HFF-Myc (cell line): ENCODE measurements at regions not wholly inside any gene's neighbourhood (a gene's known extent, or its start where the extent isn't known, plus 50 kb on each side); places are given as distances from the start of the nearest gene placed in this dataset.

ENCODE experiments used
- DNase-seq: peaks from one replicate; pipeline ENCODE4 v3.0.0-alpha.2; 2011; ENCODE audit warnings: low read depth; ENCODE audit errors: extremely low read depth
- H3K4me3 ChIP-seq: replicated peaks from 2 replicates; pipeline ENCODE4 v1.5.1; 2011; ENCODE audit warnings: low read depth, mild to moderate bottlenecking, control low read depth, low read length
- TF ChIP-seq, protein P1 (sequence below): IDR thresholded peaks from 2 replicates; pipeline ENCODE4 v1.5.1; 2012; ENCODE audit warnings: mild to moderate bottlenecking, low read depth, low read length, control low read depth; ENCODE audit errors: missing control alignments

DNA sequence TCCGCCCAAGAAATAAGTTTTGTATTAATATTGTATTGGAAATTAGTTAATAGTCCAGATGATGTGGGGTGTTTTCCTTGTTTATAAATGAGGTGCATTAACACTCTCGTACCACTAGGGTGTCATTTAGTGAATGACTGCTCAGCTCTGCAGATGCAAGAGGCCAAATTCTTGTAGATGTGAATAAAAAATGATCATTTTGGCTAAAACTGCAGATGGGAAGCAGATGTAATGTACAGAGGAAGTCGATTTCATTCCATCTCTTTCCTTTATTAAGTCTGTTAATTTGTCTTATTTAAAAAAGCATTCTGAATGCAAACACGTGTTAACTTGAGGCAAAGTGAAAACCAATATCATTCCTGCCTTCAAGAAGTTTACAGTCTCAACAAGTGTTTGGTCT lies 108.1 kb downstream of the DHX15 start:
- no peak overlapping the region for H3K4me3 ChIP-seq
- TF ChIP-seq, protein P1, sequence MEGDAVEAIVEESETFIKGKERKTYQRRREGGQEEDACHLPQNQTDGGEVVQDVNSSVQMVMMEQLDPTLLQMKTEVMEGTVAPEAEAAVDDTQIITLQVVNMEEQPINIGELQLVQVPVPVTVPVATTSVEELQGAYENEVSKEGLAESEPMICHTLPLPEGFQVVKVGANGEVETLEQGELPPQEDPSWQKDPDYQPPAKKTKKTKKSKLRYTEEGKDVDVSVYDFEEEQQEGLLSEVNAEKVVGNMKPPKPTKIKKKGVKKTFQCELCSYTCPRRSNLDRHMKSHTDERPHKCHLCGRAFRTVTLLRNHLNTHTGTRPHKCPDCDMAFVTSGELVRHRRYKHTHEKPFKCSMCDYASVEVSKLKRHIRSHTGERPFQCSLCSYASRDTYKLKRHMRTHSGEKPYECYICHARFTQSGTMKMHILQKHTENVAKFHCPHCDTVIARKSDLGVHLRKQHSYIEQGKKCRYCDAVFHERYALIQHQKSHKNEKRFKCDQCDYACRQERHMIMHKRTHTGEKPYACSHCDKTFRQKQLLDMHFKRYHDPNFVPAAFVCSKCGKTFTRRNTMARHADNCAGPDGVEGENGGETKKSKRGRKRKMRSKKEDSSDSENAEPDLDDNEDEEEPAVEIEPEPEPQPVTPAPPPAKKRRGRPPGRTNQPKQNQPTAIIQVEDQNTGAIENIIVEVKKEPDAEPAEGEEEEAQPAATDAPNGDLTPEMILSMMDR, result peak; percentile 55
- DNase-seq, result no peak

DNA sequence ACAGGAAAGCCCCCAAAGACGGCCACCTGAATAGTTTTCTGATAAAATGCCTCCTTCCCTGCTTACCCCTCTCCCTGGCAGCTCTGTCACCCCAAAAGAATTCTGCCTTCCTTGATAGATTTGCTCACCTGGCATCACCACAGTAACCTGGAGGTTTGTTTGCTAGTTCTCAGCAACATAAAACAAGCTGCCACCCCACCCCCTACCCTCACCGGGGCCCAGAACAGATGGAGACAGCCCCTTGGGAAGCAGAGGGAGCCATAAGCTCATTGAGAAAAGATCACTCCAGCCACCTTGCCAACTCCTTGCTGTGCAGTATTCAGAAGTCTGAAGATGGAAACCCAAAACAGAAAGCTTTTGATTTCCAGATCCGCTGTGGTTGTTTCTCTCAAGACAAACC lies 108.6 kb downstream of the DHX15 start:
- no peak overlapping the region for H3K4me3 ChIP-seq
- TF ChIP-seq, protein P1, result no peak
- DNase-seq, result no peak

DNA sequence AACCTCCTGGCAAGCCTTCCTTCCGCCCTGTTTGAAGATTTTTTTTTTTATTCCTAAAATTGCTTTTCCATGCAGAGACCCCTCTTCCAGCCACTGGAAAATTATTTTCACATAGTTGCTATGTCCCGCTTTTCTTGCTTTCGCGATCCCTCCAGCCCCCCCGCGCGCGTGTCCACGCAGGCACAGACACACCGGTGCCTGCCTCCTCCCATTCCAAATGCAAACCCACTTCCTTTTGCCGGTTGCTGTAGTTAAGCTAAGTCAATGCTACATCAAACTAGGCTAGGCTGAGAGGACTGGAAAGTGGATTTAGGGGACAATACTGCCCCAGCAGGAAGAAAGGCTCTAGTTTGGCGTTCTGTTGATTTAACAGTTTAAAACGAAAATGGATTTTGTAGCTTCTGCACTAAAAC lies 111.0 kb downstream of the DHX15 start:
- TF ChIP-seq, protein P1, result no peak
- peak overlapping the region; percentile 47 for H3K4me3 ChIP-seq
- DNase-seq, result no peak

DNA sequence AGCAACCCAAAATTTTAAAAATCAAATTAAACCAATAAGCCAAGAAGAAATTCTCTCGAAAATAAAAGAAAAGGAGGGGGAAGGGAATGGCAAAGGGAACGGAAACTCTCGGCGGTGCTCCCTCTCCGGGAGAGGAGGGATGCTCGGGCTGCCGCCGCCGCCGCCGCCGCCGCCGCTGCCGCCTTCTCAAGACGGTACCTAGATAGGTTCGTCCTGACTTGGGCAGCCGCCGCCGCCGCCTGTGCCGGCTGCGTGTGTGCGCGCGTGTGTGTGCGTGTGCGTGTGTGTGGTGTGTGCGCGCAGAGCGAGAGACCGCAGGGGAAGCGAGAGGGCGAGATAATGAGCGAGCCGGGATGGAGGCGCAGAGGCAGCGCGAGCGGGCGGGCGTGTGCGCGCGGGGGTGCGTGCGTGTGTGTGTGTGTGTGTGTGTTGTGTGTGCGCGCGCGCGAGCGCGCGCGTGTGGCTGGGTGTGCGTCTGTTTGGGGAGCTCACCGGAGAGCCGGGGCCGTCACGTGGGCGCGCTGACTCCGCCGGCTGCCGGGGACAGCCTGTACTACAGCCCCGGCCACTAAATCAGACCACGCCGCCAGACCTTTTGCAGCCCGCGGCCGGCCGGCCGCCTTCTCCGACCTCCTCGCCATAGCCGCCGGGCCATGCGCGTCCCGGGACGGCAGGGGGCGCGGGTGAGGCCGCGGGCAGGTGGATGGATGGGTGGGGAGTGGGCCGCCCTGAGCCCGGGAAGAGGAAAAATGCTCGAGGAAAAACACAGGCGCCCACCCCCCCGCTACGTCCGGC lies 111.6 kb downstream of the DHX15 start:
- DNase-seq, result no peak
- TF ChIP-seq, protein P1, result peak; percentile 77
- peak overlapping the region; percentile 47 for H3K4me3 ChIP-seq

DNA sequence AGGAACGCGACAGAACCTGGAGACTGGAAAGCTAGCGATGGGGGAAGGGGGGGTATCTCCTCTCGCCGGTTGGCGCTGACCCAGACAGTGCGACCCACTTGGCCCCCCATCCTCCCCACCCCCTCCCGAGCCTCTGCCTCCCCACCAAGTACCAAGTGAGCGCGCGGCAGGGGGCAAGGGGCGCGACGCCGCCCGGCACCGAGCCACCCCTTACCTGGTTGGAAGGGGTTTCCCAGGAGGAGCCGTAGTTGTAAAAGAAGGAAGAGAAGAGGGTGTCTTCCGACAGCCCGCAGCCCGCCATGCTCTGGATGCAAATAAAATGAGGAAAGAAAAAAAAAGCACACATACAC lies 112.2 kb downstream of the DHX15 start:
- TF ChIP-seq, protein P1, result no peak
- DNase-seq, result no peak
- peak overlapping the region; percentile 47 for H3K4me3 ChIP-seq

DNA sequence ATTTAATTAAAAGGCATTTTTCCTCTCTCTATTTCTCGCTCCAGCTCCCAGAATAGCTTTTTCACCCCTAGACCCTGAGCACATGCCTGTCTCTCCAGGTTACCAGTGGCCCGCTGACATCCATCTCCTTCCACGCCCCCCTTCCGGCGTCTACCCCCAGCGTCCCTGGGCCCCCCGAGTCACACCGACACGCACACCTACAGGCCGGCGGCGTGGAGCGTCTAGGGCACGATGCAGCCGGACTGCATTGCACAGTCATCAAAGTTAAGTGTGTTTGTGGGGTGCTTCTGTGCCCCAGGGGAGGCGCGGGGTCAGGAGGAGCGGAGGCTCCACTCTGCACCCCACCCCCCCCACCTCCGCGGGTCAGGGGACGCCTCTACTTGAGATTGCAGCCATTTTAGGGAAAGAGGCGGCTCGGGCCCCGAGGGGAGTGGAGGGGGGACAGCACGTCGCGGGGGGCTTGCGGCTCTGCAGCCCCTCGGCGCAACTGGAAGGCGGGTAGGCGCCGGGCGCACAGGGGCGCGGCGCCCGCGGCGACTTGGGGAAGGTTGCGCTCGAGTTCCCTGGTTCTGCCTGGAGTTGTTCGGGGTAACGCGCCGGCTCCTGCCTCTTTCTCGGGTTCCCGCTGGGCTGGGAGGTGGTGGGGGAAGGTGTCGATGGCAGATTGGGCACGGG lies 112.7 kb downstream of the DHX15 start:
- peak overlapping the region; percentile 36 for H3K4me3 ChIP-seq
- TF ChIP-seq, protein P1, result no peak
- no peak for DNase-seq
